NCI-H1694 treated with DMSO at 0.1 percent for 48 hours (cell line): ENCODE measurements at regions not wholly inside any gene's neighbourhood (a gene's known extent, or its start where the extent isn't known, plus 50 kb on each side); places are given as distances from the start of the nearest gene placed in this dataset.
A peak's percentile ranks its signal among the peaks of the same experiment; 100 is the strongest.
"Not testable (repeated sequence)": the region's sequence is repeated elsewhere in the genome, so short reads cannot be mapped to it uniquely, and the experiment has no call there.

Experiments used
- DNase-seq: peaks from one replicate; lab custom pipeline; 2025; lab: John Stamatoyannopoulos, UW

DNA sequence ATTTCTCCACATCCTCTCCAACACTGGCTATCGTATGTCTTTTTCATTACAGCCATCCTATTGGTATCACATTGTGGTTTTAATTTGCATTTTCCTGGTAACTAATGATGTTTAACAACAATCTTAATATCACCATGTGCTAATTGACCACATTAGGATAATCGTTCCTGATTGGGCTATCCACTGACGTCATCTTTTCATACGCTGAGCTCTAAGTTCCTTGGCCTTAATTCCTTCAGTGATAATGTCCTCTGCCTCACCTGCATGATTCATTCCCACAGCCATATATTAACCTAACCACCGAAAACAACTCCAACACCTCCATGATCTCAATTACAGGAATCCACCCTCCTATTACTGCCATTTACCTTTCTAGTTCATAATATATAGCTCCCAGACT, 547.9 kb upstream of the BRINP1 start:
- no peak for DNase-seq

- no peak for DNase-seq
Measured at GRCh38 chr9:119907056-119907455, 537.8 kb upstream of the BRINP1 start.

DNA sequence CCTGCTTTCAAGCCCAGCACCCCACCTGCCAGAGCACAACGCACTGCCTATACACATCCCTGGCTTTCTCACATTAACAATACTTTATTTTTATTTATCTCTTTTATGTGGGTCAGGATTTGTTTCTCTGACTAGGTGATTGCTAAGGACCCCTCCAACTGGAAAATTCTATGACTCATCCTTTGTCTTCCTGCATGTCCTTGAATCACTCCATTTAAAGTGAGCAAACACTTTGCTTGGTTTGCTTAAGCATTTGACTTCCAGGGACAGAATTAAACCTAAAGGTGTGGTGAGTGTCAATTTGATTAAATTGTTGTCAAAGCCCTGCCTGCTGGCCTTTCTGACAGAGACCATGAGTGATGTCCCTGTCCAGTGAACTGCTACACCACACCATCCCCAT, 536.5 kb upstream of the BRINP1 start:
- no peak for DNase-seq

- no peak for DNase-seq
Measured at GRCh38 chr9:119903851-119904250, 534.6 kb upstream of the BRINP1 start.

- DNase-seq = peak; percentile 41
Measured at GRCh38 chr9:119902611-119903010, 533.4 kb upstream of the BRINP1 start.

GRCh38 chr9:119898316-119898715, 529.1 kb upstream of the BRINP1 start:
- DNase-seq = no peak

DNA sequence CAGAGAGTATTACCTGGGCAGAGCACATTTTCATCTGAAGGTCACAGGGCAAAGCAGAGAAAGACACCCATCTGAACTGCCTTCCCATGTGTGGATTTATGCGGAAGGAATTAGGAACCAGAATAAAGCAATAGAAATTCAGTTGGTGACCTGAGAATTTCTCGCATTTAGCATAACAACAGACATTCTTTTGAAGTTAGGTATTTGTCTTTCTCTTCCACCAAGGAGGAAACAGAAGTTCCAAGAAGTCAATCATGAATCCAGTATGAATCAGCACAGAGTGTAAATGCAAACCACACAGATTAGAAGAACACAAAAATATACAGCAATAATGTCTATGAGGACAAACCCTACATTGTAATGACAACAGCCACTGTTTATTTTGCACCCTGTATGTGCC, 515.2 kb upstream of the BRINP1 start:
- DNase-seq = no peak

- no peak for DNase-seq
Measured at GRCh38 chr9:119881898-119882297, 512.7 kb upstream of the BRINP1 start.

DNA sequence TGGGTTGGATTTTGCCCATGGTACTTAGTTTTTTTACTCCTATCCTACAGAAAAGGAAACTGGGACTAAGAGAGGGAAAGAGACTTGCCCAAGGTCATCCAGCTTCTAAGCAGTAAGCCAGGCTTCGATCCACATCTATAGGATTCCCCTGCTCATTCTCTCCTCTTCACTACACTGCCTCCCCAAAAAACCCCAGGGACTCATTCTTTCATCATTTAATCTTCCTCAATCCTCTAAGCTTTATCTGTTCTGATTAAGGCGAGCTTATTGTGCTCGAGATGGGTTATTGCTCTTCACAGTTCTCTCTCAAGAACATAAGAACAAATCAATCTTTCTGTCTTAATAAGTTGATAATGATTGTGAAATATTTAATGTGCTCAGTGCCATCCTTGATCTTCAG, 511.1 kb upstream of the BRINP1 start:
- no peak for DNase-seq

DNA sequence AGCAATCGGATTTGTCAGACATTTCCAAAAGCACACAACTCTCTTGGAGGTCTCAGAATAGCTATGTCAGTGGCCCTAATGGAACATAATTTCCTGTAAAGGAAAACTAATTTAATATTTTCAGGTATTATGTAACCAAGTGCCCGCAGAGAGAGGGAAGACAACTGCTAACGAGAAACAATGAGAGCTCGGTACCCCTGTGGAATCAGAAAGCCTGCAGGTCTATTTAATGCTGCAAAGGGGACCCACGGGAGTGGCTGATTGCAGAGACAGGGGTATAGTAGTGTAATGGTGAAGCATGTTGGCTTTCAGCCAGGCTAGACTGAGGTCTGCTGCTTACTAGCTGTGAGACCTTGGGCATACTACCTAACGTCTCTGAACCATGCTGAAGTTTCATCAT, 508.1 kb upstream of the BRINP1 start:
- DNase-seq = no peak

DNA sequence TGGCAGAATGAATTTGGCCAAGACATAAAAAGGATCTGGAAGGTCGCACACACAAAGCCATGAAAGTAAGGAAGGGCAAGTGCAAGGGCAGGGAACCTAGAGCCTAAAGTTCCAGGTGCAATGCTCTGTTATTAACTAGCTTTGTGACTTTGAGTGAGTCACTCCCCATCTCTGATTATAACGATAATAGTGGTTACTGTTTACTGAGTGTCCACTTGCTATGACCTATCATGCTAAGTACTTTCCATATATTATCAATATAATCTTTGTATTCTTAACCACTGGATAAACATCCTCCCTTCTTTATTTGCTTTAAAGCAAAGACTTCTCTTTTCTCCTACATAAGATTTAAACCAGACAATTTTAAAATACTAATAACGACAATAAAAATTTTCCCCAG, 504.6 kb upstream of the BRINP1 start:
- DNase-seq = no peak

DNA sequence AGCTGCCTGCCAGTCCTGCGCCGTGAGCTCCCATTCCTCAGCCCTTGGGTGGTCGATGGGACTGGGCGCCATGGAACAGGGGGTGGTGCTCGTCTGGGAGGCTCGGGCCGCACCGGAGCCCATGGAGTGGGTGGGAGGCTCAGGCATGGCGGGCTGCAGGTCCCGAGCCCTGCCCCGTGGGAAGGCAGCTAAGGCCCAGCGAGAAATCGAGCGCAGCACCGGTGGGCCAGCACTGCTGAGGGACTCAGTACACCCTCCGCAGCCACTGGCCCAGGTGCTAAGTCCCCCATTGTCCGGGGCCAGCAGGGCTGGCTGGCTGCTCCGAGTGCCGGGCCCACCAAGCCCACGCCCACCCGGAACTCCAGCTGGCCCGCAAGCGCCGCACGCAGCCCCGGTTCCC, 501.0 kb upstream of the BRINP1 start:
- DNase-seq = not testable (repeated sequence)

GRCh38 chr9:119868694-119869093, 499.5 kb upstream of the BRINP1 start:
- peak; percentile 9 for DNase-seq

- DNase-seq = no peak
Measured at GRCh38 chr9:119861842-119862241, 492.6 kb upstream of the BRINP1 start.

- no peak for DNase-seq
Measured at GRCh38 chr9:119859128-119859527, 489.9 kb upstream of the BRINP1 start.

DNA sequence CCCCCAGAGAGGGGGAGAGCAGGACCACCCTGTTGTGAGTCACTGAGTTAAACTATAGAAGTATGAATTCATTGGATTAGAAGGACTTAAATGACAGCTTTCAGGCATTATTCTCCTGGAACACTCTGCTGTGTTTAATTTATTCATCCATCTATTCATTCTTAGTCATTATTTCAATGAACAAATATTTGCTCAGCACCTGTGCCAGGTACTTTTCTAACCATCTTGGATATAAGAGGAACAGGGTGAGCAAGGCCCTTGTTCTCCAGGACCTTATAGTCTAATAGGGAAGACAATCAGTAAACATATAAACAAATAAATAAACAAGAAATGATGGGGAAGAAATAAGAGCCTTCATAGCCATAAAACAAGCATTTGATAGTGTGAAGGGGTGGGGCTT, 483.9 kb upstream of the BRINP1 start:
- DNase-seq = no peak

DNA sequence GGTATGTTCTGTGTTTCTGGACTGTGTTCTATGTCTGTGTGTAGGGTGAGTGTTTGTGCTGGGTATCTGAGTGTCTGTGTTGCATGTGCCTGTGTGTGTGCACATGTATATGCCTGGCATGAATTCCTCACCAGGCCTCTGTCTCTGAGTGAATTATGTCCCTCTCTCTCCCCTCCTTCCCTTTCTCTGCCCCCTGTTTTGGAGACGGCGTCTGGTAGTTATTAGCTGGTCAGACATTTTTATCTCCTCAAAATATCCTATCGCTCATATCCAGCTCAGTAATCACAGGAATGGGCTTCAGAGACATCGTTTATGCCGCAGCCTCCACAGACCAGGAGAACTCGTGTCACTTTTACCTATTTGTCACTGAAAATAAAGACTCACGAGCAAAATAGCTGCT, 483.2 kb upstream of the BRINP1 start:
- DNase-seq = no peak

GRCh38 chr9:119844431-119844830, 475.2 kb upstream of the BRINP1 start:
- DNase-seq = no peak

DNA sequence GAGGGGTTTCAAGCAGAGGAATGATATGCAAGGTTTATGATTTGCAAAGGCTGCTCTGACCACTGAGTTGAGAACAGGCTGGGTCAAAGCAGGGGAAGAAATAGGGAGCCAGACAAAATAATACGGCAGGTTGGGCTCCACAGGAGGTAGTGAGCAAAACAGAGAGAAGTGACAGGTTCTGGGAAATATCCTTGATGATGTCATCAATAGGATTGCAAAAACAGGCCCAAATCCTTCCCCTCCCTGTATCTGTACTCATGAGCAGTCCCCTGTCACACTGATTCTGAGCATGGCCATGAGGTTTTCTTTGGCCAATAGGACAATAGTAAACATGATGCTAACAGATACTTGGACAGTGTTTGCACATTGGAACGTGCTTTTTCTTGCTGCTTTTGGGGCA, 471.8 kb upstream of the BRINP1 start:
- no peak for DNase-seq

- DNase-seq = no peak
Measured at GRCh38 chr9:119839888-119840287, 470.7 kb upstream of the BRINP1 start.

DNA sequence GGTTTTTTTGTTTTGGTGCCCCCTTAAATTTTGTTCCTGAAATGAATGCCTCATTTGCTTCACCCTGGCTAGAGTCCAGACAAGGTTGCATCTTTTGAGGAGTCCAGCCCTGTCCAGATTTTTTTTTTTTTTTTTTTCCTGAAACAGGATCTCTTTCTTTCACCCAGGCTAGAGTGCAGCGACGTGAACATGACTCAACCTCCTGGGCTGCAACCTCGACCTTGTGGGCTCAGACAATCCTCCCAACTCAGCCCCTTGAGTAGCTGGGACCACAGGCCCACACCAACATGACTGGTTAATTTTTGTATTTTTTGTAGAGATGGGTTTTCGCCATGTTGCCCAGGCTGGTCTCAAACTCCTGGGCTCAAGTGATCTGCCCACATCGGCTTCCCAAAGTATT, 469.0 kb upstream of the BRINP1 start:
- no peak for DNase-seq

GRCh38 chr9:119836036-119836435, 466.8 kb upstream of the BRINP1 start:
- DNase-seq = no peak

GRCh38 chr9:119834064-119834620, 464.9 kb upstream of the BRINP1 start:
- no peak for DNase-seq

DNA sequence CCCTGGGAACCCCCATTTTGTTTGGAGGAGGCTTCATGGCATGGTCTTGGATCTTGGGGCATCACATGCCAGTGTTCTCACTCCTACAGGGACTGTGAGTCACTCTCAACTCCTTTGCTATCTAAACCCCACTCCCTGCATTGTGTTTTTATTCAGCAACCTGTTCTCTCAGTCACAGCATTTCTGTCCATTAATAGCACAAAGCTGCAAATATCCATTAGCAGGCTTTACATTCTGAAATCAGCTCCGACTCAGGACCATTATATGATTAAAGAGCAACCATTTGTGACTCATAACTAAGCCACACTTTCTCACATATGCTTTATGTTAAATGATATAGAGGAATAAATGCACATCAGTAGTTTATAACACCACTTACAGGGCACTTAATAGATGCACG, 462.1 kb upstream of the BRINP1 start:
- no peak for DNase-seq

- no peak for DNase-seq
Measured at GRCh38 chr9:119829748-119830147, 460.5 kb upstream of the BRINP1 start.
